ENCODE measurements at regions not wholly inside any gene's neighbourhood (a gene's known extent, or its start where the extent isn't known, plus 50 kb on each side); places are given as distances from the start of the nearest gene placed in this dataset.

DNA sequence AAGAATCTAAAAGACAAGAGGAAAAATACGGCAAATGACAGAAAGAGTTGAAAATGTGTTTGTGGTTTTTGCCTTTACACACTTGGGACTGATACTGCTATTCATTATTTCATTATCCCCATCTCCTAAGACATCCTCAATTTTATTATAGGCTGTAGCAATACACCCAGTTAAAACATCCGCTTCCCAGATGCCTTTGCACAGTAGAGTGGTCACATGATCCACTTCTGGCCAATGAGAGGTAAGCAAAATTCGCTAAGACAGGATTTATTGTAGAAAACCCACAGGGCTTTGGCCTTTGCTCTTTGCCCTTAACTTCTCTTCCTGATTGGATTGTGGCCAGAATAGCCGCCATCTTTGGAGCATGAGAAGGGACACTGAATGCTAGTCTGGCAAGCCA lies 53.2 kb upstream of the BOC start:
- Histone ChIP-seq H3K27ac (ENCODE audit: low read depth in 1 of 2, low read length in 2 of 2) (no peak overlapping the region), H3K4me1 (ENCODE audit: control insufficient read depth in 4 of 4, insufficient read depth in 4 of 4, low read length in 3 of 4) (no peaks in the 10 kb centered on the region), H3K9ac (ENCODE audit: low read depth in 1 of 2, low read length in 2 of 2) (no peak overlapping the region), H3K36me3 (ENCODE audit: control insufficient read depth in 4 of 4, insufficient read depth in 3 of 4, low read depth in 1 of 4, low read length in 3 of 4) (no peaks in the 10 kb centered on the region), H3K9me3 (ENCODE audit: control insufficient read depth in 4 of 4, low read length in 3 of 4) (peaks cover 0 to 3% (median 0%) of the 10 kb centered on the region in 4 donors), H3K4me3 (ENCODE audit: low read depth in 1 of 3, low read length in 3 of 3) (no peak overlapping the region), H3K27me3 (ENCODE audit: control insufficient read depth in 4 of 4, insufficient read depth in 4 of 4, low read length in 3 of 4) (no peaks in the 10 kb centered on the region)
- TF ChIP-seq, protein P1, sequence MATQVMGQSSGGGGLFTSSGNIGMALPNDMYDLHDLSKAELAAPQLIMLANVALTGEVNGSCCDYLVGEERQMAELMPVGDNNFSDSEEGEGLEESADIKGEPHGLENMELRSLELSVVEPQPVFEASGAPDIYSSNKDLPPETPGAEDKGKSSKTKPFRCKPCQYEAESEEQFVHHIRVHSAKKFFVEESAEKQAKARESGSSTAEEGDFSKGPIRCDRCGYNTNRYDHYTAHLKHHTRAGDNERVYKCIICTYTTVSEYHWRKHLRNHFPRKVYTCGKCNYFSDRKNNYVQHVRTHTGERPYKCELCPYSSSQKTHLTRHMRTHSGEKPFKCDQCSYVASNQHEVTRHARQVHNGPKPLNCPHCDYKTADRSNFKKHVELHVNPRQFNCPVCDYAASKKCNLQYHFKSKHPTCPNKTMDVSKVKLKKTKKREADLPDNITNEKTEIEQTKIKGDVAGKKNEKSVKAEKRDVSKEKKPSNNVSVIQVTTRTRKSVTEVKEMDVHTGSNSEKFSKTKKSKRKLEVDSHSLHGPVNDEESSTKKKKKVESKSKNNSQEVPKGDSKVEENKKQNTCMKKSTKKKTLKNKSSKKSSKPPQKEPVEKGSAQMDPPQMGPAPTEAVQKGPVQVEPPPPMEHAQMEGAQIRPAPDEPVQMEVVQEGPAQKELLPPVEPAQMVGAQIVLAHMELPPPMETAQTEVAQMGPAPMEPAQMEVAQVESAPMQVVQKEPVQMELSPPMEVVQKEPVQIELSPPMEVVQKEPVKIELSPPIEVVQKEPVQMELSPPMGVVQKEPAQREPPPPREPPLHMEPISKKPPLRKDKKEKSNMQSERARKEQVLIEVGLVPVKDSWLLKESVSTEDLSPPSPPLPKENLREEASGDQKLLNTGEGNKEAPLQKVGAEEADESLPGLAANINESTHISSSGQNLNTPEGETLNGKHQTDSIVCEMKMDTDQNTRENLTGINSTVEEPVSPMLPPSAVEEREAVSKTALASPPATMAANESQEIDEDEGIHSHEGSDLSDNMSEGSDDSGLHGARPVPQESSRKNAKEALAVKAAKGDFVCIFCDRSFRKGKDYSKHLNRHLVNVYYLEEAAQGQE (IDR thresholded peaks at IDR 0.05) = no peak
- TF ChIP-seq FOXA2 (IDR thresholded peaks at IDR 0.05) (no peak), HNF4A (conservative IDR thresholded peaks at IDR 0.05) (no peak), NR2F2 (IDR thresholded peaks at IDR 0.05) (no peak), SP1 (IDR thresholded peaks at IDR 0.05) (no peak), YY1 (IDR thresholded peaks at IDR 0.05) (no peak), EGR1 (IDR thresholded peaks at IDR 0.05; ENCODE audit: low read depth in 2 of 2) (no peak)
- TF ChIP-seq, protein P2, sequence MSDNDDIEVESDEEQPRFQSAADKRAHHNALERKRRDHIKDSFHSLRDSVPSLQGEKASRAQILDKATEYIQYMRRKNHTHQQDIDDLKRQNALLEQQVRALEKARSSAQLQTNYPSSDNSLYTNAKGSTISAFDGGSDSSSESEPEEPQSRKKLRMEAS (IDR thresholded peaks at IDR 0.05) = no peak
- TF ChIP-seq, protein P3, sequence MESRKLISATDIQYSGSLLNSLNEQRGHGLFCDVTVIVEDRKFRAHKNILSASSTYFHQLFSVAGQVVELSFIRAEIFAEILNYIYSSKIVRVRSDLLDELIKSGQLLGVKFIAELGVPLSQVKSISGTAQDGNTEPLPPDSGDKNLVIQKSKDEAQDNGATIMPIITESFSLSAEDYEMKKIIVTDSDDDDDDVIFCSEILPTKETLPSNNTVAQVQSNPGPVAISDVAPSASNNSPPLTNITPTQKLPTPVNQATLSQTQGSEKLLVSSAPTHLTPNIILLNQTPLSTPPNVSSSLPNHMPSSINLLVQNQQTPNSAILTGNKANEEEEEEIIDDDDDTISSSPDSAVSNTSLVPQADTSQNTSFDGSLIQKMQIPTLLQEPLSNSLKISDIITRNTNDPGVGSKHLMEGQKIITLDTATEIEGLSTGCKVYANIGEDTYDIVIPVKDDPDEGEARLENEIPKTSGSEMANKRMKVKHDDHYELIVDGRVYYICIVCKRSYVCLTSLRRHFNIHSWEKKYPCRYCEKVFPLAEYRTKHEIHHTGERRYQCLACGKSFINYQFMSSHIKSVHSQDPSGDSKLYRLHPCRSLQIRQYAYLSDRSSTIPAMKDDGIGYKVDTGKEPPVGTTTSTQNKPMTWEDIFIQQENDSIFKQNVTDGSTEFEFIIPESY (IDR thresholded peaks at IDR 0.05) = no peak
- 91% methylated on average over 4 of the region's 4 CpGs for whole genome bisulfite sequencing
- no peak for DNase-seq (ENCODE audit: low spot score)
